ENCODE measurements at regions not wholly inside any gene's neighbourhood (a gene's known extent, or its start where the extent isn't known, plus 50 kb on each side); places are given as distances from the start of the nearest gene placed in this dataset.

DNA sequence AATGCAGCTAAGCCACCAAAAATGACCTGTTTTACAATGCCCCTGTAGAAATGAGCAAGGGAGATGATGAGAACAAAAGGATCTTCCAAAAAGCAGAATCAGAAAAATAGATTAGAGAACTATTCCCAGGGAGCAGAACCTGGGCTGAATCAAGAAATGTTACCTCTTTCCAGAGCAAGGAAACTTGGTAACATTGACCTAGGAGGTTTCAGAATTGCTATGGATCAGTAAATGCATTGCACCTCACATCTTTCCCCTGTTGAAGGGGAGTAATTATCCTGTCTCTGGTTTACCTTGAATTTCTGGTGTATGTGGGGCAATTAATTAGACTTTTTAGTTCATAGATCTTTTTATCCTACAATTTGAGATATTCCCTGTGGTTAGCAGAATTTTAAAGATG, 151.2 kb upstream of the RAI14 start:
- ATAC-seq (no peak), DNase-seq (ENCODE audit: low spot score) (no peak)
- Histone ChIP-seq H3F3A (replicated peaks; ENCODE audit: low read depth) (no peaks in the 10 kb centered on the region), H4K20me1 (replicated peaks; ENCODE audit: insufficient read depth) (no peaks in the 10 kb centered on the region), H3K4me3 (no peak overlapping the region), H3K36me3 (ENCODE audit: insufficient read depth) (no peaks in the 10 kb centered on the region), H3K27me3 (ENCODE audit: insufficient read depth) (no peaks in the 10 kb centered on the region), H3K27ac (ENCODE audit: low read depth) (no peak overlapping the region), H2AFZ (peak overlapping the region; percentile 81), H3K4me2 (no peak overlapping the region), H3K4me1 (ENCODE audit: insufficient read depth) (no peaks in the 10 kb centered on the region), H3K9me2 (ENCODE audit: insufficient read depth) (peaks cover 12% of the 10 kb centered on the region), H3K79me2 (replicated peaks; ENCODE audit: insufficient read depth) (no peaks in the 10 kb centered on the region)
- Mint-ChIP-seq H3K27me3 (ENCODE audit: insufficient read depth, low read depth, poor library complexity) (no peaks in the 10 kb centered on the region), H3K27ac (no peak overlapping the region), H3K4me1 (peaks cover 7% of the 10 kb centered on the region), H3K36me3 (ENCODE audit: low read depth) (no peaks in the 10 kb centered on the region), H3K9me3 (peaks cover 5% of the 10 kb centered on the region; the same call in 1 of the 3 replicates), H3K4me3 (no peak overlapping the region)
- TF ChIP-seq, protein P1, sequence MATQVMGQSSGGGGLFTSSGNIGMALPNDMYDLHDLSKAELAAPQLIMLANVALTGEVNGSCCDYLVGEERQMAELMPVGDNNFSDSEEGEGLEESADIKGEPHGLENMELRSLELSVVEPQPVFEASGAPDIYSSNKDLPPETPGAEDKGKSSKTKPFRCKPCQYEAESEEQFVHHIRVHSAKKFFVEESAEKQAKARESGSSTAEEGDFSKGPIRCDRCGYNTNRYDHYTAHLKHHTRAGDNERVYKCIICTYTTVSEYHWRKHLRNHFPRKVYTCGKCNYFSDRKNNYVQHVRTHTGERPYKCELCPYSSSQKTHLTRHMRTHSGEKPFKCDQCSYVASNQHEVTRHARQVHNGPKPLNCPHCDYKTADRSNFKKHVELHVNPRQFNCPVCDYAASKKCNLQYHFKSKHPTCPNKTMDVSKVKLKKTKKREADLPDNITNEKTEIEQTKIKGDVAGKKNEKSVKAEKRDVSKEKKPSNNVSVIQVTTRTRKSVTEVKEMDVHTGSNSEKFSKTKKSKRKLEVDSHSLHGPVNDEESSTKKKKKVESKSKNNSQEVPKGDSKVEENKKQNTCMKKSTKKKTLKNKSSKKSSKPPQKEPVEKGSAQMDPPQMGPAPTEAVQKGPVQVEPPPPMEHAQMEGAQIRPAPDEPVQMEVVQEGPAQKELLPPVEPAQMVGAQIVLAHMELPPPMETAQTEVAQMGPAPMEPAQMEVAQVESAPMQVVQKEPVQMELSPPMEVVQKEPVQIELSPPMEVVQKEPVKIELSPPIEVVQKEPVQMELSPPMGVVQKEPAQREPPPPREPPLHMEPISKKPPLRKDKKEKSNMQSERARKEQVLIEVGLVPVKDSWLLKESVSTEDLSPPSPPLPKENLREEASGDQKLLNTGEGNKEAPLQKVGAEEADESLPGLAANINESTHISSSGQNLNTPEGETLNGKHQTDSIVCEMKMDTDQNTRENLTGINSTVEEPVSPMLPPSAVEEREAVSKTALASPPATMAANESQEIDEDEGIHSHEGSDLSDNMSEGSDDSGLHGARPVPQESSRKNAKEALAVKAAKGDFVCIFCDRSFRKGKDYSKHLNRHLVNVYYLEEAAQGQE (IDR thresholded peaks at IDR 0.05; ENCODE audit: unreplicated experiment) = no peak
- TF ChIP-seq, protein P2, sequence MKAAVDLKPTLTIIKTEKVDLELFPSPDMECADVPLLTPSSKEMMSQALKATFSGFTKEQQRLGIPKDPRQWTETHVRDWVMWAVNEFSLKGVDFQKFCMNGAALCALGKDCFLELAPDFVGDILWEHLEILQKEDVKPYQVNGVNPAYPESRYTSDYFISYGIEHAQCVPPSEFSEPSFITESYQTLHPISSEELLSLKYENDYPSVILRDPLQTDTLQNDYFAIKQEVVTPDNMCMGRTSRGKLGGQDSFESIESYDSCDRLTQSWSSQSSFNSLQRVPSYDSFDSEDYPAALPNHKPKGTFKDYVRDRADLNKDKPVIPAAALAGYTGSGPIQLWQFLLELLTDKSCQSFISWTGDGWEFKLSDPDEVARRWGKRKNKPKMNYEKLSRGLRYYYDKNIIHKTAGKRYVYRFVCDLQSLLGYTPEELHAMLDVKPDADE (IDR thresholded peaks at IDR 0.05) = no peak
- TF ChIP-seq, protein P3, sequence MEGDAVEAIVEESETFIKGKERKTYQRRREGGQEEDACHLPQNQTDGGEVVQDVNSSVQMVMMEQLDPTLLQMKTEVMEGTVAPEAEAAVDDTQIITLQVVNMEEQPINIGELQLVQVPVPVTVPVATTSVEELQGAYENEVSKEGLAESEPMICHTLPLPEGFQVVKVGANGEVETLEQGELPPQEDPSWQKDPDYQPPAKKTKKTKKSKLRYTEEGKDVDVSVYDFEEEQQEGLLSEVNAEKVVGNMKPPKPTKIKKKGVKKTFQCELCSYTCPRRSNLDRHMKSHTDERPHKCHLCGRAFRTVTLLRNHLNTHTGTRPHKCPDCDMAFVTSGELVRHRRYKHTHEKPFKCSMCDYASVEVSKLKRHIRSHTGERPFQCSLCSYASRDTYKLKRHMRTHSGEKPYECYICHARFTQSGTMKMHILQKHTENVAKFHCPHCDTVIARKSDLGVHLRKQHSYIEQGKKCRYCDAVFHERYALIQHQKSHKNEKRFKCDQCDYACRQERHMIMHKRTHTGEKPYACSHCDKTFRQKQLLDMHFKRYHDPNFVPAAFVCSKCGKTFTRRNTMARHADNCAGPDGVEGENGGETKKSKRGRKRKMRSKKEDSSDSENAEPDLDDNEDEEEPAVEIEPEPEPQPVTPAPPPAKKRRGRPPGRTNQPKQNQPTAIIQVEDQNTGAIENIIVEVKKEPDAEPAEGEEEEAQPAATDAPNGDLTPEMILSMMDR (conservative IDR thresholded peaks at IDR 0.05; ENCODE audit: low read depth in 2 of 2) = no peak
- TF ChIP-seq STAT1 (IDR thresholded peaks at IDR 0.05; ENCODE audit: unreplicated experiment) (no peak), ZNF114 (CRISPR knock-in tag; IDR thresholded peaks at IDR 0.05) (no peak), NANOG (IDR thresholded peaks at IDR 0.05; ENCODE audit: borderline replicate concordance) (no peak), EZH2phosphoT487 (IDR thresholded peaks at IDR 0.05; ENCODE audit: unreplicated experiment) (no peak), ZNF331 (CRISPR knock-in tag; IDR thresholded peaks at IDR 0.05; ENCODE audit: low read depth) (no peak), CREB1 (CRISPR knock-in tag; IDR thresholded peaks at IDR 0.05; ENCODE audit: low read depth) (no peak), POLR2AphosphoS5 (IDR thresholded peaks at IDR 0.05; ENCODE audit: low read depth) (no peak), EZH2 (IDR thresholded peaks at IDR 0.05; ENCODE audit: low read depth, unreplicated experiment) (no peak), JUNB (IDR thresholded peaks at IDR 0.05; ENCODE audit: unreplicated experiment) (no peak)
- TF ChIP-seq, protein P4, sequence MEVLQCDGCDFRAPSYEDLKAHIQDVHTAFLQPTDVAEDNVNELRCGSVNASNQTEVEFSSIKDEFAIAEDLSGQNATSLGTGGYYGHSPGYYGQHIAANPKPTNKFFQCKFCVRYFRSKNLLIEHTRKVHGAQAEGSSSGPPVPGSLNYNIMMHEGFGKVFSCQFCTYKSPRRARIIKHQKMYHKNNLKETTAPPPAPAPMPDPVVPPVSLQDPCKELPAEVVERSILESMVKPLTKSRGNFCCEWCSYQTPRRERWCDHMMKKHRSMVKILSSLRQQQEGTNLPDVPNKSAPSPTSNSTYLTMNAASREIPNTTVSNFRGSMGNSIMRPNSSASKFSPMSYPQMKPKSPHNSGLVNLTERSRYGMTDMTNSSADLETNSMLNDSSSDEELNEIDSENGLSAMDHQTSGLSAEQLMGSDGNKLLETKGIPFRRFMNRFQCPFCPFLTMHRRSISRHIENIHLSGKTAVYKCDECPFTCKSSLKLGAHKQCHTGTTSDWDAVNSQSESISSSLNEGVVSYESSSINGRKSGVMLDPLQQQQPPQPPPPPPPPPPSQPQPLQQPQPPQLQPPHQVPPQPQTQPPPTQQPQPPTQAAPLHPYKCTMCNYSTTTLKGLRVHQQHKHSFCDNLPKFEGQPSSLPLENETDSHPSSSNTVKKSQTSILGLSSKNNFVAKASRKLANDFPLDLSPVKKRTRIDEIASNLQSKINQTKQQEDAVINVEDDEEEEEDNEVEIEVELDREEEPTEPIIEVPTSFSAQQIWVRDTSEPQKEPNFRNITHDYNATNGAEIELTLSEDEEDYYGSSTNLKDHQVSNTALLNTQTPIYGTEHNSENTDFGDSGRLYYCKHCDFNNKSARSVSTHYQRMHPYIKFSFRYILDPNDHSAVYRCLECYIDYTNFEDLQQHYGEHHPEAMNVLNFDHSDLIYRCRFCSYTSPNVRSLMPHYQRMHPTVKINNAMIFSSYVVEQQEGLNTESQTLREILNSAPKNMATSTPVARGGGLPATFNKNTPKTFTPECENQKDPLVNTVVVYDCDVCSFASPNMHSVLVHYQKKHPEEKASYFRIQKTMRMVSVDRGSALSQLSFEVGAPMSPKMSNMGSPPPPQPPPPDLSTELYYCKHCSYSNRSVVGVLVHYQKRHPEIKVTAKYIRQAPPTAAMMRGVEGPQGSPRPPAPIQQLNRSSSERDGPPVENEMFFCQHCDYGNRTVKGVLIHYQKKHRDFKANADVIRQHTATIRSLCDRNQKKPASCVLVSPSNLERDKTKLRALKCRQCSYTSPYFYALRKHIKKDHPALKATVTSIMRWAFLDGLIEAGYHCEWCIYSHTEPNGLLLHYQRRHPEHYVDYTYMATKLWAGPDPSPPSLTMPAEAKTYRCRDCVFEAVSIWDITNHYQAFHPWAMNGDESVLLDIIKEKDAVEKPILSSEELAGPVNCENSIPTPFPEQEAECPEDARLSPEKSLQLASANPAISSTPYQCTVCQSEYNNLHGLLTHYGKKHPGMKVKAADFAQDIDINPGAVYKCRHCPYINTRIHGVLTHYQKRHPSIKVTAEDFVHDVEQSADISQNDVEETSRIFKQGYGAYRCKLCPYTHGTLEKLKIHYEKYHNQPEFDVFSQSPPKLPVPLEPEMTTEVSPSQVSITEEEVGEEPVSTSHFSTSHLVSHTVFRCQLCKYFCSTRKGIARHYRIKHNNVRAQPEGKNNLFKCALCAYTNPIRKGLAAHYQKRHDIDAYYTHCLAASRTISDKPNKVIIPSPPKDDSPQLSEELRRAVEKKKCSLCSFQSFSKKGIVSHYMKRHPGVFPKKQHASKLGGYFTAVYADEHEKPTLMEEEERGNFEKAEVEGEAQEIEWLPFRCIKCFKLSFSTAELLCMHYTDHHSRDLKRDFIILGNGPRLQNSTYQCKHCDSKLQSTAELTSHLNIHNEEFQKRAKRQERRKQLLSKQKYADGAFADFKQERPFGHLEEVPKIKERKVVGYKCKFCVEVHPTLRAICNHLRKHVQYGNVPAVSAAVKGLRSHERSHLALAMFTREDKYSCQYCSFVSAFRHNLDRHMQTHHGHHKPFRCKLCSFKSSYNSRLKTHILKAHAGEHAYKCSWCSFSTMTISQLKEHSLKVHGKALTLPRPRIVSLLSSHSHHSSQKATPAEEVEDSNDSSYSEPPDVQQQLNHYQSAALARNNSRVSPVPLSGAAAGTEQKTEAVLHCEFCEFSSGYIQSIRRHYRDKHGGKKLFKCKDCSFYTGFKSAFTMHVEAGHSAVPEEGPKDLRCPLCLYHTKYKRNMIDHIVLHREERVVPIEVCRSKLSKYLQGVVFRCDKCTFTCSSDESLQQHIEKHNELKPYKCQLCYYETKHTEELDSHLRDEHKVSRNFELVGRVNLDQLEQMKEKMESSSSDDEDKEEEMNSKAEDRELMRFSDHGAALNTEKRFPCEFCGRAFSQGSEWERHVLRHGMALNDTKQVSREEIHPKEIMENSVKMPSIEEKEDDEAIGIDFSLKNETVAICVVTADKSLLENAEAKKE (CRISPR knock-in tag; IDR thresholded peaks at IDR 0.05) = no peak

Data from GM23338 (cell line).